A673 (cell line): ENCODE measurements at regions not wholly inside any gene's neighbourhood (a gene's known extent, or its start where the extent isn't known, plus 50 kb on each side); places are given as distances from the start of the nearest gene placed in this dataset.

Source experiments
- EZH2 ChIP-seq: fragments of 200-600 bp; sonication (generic); IDR thresholded peaks from 2 replicates; pipeline ENCODE4 v1.6.1; 2017; ENCODE audit warnings: borderline replicate concordance, low read depth, mild to moderate bottlenecking, mixed read lengths, antibody characterized with exemption, low read length; ENCODE audit not compliant: poor library complexity, severe bottlenecking
- TF ChIP-seq, protein P1 (sequence below): fragments of 300-800, 200-600 bp; sonication (generic); conservative IDR thresholded peaks from 2 replicates; pipeline ENCODE4 v1.5.1; 2017; ENCODE audit warnings: low read depth, mild to moderate bottlenecking, antibody characterized with exemption, low read length, moderate library complexity, mixed read lengths

GRCh38 chr5:130885027-130885426, 280.0 kb downstream of the HINT1 start:
- TF ChIP-seq, protein P1, sequence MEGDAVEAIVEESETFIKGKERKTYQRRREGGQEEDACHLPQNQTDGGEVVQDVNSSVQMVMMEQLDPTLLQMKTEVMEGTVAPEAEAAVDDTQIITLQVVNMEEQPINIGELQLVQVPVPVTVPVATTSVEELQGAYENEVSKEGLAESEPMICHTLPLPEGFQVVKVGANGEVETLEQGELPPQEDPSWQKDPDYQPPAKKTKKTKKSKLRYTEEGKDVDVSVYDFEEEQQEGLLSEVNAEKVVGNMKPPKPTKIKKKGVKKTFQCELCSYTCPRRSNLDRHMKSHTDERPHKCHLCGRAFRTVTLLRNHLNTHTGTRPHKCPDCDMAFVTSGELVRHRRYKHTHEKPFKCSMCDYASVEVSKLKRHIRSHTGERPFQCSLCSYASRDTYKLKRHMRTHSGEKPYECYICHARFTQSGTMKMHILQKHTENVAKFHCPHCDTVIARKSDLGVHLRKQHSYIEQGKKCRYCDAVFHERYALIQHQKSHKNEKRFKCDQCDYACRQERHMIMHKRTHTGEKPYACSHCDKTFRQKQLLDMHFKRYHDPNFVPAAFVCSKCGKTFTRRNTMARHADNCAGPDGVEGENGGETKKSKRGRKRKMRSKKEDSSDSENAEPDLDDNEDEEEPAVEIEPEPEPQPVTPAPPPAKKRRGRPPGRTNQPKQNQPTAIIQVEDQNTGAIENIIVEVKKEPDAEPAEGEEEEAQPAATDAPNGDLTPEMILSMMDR = no peak
- no peak for TF ChIP-seq EZH2
